Prostate gland (tissue), 2 donors: ENCODE measurements at regions not wholly inside any gene's neighbourhood (a gene's known extent, or its start where the extent isn't known, plus 50 kb on each side); places are given as distances from the start of the nearest gene placed in this dataset.
"Not testable (repeated sequence)": the region's sequence is repeated elsewhere in the genome, so short reads cannot be mapped to it uniquely, and the experiment has no call there.

Experiments
- DNase-seq: peaks from one replicate; pipeline ENCODE4 v3.0.0-alpha.2; 2019; ENCODE audit warnings: low spot score
- H3K27ac ChIP-seq, 2 donors: fragments of 200-600 bp; sonication (generic); 2 replicates each; pipeline ENCODE4 v1.5.1; 2017 to 2019
- H3K27me3 ChIP-seq: fragments of 200-600 bp; sonication (generic); replicated peaks from 2 replicates; pipeline ENCODE4 v1.5.1; 2019; ENCODE audit not compliant: insufficient read depth
- H3K36me3 ChIP-seq, 2 donors: fragments of 200-600 bp; sonication (generic); 1 replicate in 1 of 2; 2 replicates in 1 of 2; pipeline versions ENCODE4 v1.5.1 to v1.8.1; 2017 to 2019
- H3K4me1 ChIP-seq: fragments of 200-600 bp; sonication (generic); replicated peaks from 2 replicates; pipeline ENCODE4 v1.5.1; 2019
- H3K4me3 ChIP-seq, 2 donors: fragments of 200-600 bp; sonication (generic); 2 replicates each; pipeline ENCODE4 v1.5.1; 2017 to 2019
- H3K9me3 ChIP-seq: fragments of 200-600 bp; sonication (generic); 2 replicates; pipeline ENCODE4 v1.5.1; 2017
- CTCF ChIP-seq, 4 experiments: fragments of 200-600 bp in 2 of 4; fragments of 450-650 bp in 2 of 4; sonication (generic) in 2 of 4; IDR thresholded peaks; 1 replicate in 3 of 4; 2 replicates in 1 of 4; pipeline ENCODE4 v1.5.1; 2016 to 2019; ENCODE audit warnings: antibody characterized with exemption in 4 of 4, mild to moderate bottlenecking in 2 of 4, moderate library complexity in 2 of 4
- POLR2A ChIP-seq: fragments of 450-650 bp; IDR thresholded peaks from one replicate; pipeline ENCODE4 v1.6.1; 2016; ENCODE audit warnings: antibody characterized with exemption, mild to moderate bottlenecking
- POLR2AphosphoS5 ChIP-seq: sonication (generic); formaldehyde crosslinking; IDR thresholded peaks from one replicate; pipeline ENCODE4 v1.6.1; 2017; ENCODE audit warnings: antibody characterized with exemption
- WGBS: methylation state at CpG from one replicate; pipeline ENCODE4 v1.1.5; 2018; 5-methylcytosine and 5-hydroxymethylcytosine counted together
- intact Hi-C: fragments of 100-400 bp; cut with DNase I; formaldehyde crosslinking; loops from one replicate; pipeline ENCODE4 v1.14.2; 2022

DNA sequence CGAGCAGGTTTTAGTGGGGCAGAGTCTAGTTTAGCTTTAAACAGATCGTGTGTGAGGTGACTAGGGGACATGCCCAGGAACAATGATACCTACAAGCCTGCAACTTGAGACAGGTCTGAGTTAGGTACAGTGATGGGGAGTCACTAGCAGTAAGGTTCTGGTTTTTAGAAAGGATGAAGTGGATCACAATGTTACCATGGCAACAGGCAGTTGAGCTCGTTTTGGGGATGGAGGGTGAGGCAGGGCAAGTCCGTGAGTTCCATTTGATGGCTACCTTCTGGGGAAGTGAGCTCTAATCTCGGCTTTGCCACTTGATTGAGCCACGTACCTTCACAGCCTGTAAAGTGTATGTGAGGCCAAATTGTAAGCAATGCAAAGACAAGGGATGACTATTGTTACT is 76.0 kb upstream of the GTF3A start:
- Histone ChIP-seq H3K27me3 (no peaks in the 10 kb centered on the region), H3K36me3 (no peaks in the 10 kb centered on the region), H3K27ac (no peak overlapping the region), H3K9me3 (no peaks in the 10 kb centered on the region), H3K4me3 (no peak overlapping the region), H3K4me1 (no peaks in the 10 kb centered on the region)
- 47% methylated on average over 6 of the region's 6 CpGs for whole genome bisulfite sequencing
- intact Hi-C loops = no loop called here
- no peak for TF ChIP-seq POLR2AphosphoS5
- TF ChIP-seq CTCF (IDR thresholded peaks at IDR 0.05) = no peak
- TF ChIP-seq POLR2A = no peak
- DNase-seq = no peak

- WGBS = 77% methylated on average over 3 of the region's 3 CpGs
- intact Hi-C loops = no loop called here
- H3K4me1 ChIP-seq = no peaks in the 10 kb centered on the region
- no peak overlapping the region for H3K27ac ChIP-seq
- H3K4me3 ChIP-seq = no peak overlapping the region
- H3K36me3 ChIP-seq = no peaks in the 10 kb centered on the region
- no peaks in the 10 kb centered on the region for H3K9me3 ChIP-seq
- TF ChIP-seq POLR2A (no peak), POLR2AphosphoS5 (no peak), CTCF (IDR thresholded peaks at IDR 0.05) (no peak)
- no peak for DNase-seq
- H3K27me3 ChIP-seq = no peaks in the 10 kb centered on the region
Measured at GRCh38 chr13:27349458-27349857, 75.0 kb upstream of the GTF3A start.

GRCh38 chr13:27350825-27351224 is 73.6 kb upstream of the GTF3A start:
- not testable (repeated sequence) for H3K27ac ChIP-seq, H3K36me3 ChIP-seq, H3K27me3 ChIP-seq, H3K9me3 ChIP-seq, H3K4me3 ChIP-seq, DNase-seq, H3K4me1 ChIP-seq
- 90% methylated on average over 6 of the region's 6 CpGs for WGBS
- intact Hi-C loops = loop anchor here (10.0 kb wide), 1 partner anchor 176 kb away; the partner anchor contains the start of gene USP12

DNA sequence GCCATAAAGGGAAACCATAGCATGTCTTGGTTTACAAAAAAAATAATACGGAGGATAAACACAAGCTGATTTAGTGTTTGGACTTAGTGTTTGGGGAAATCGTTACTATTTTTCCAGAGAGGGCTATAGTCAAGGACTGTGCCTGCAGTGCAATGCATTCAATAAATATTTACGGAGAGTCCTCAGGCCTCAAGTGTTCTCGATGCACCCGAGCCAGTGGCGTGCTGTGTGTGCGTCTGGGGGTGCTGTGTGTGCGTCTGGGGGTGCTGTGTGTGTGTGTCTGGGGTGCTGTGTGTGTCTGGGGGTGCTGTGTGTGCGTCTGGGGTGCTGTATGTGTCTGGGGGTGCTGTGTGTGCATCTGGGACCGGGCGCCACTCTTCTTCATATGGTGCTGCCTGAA is 71.7 kb upstream of the GTF3A start:
- H3K27ac ChIP-seq = no peak overlapping the region

DNA sequence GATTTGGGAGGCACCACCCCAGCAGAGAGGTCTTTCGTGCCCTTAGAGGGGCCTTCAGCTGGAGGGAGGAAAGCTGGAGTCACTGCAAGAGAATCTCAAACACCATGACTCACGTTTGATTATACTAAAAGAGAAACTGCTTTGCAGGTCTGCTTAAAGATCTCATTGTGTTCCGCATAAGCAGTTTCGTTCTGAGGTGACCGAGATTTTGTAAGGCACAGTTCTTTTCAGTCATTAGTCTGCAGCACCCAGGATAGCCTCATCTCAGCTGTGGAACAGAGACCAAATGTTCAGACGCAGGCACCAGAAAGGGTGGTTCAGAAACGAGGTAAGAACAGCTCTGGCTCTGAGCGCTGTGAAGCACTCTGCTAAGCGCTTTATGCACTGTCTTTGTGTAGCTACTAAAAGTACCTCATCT is 71.2 kb upstream of the GTF3A start:
- Histone ChIP-seq H3K9me3 (no peaks in the 10 kb centered on the region), H3K27me3 (no peaks in the 10 kb centered on the region), H3K27ac (no peak overlapping the region), H3K4me3 (no peak overlapping the region), H3K4me1 (no peaks in the 10 kb centered on the region), H3K36me3 (no peaks in the 10 kb centered on the region)
- intact Hi-C loops = loop anchor here (10.0 kb wide), 1 partner anchor 178 kb away; the partner anchor contains the start of gene USP12
- no peak for DNase-seq
- no peak for TF ChIP-seq POLR2A
- no peak for TF ChIP-seq POLR2AphosphoS5
- no peak for TF ChIP-seq CTCF (IDR thresholded peaks at IDR 0.05)
- 58% methylated on average over 9 of the region's 9 CpGs for WGBS

More for the DNA sequence above, 71.7 kb upstream of the GTF3A start:
- no peak for DNase-seq
- Histone ChIP-seq H3K9me3 (no peaks in the 10 kb centered on the region), H3K27me3 (no peaks in the 10 kb centered on the region), H3K4me3 (no peak overlapping the region), H3K36me3 (no peaks in the 10 kb centered on the region), H3K4me1 (no peaks in the 10 kb centered on the region)
- intact Hi-C loops = loop anchor here (10.0 kb wide), 1 partner anchor 178 kb away; the partner anchor contains the start of gene USP12
- WGBS = 78% methylated on average over 11 of the region's 11 CpGs
- TF ChIP-seq POLR2AphosphoS5 = no peak
- TF ChIP-seq POLR2A = no peak
- no peak for TF ChIP-seq CTCF (IDR thresholded peaks at IDR 0.05)
